HepG2 (cell line): ENCODE measurements at regions not wholly inside any gene's neighbourhood (a gene's known extent, or its start where the extent isn't known, plus 50 kb on each side); places are given as distances from the start of the nearest gene placed in this dataset.

Experiments
- AGO1 ChIP-seq: fragments of 200-400 bp; formaldehyde crosslinking; IDR thresholded peaks from 2 replicates; pipeline ENCODE4 v1.6.1; 2017; ENCODE audit warnings: mild to moderate bottlenecking, low read depth, low read length, moderate library complexity; ENCODE audit not compliant: poor library complexity, severe bottlenecking
- ERF ChIP-seq: IDR thresholded peaks from 2 replicates; pipeline ENCODE4 v1.6.1; 2018; ENCODE audit warnings: missing biosample characterization, missing genetic modification reagents
- MATR3 ChIP-seq: sonication (generic); formaldehyde crosslinking; IDR thresholded peaks from 2 replicates; pipeline ENCODE4 v1.4.0; 2020; ENCODE audit warnings: missing genetic modification reagents
- MAZ ChIP-seq, 2 experiments: sonication (generic) in 1 of 2; formaldehyde crosslinking in 1 of 2; IDR thresholded peaks; 2 replicates each; pipeline versions ENCODE4 v1.5.0 to v1.6.1; 2012 to 2020; ENCODE audit warnings: low read depth in 2 of 2, mild to moderate bottlenecking in 2 of 2, borderline replicate concordance in 1 of 2, improper control_type of control experiment in 1 of 2, low read length in 1 of 2, missing genetic modification reagents in 1 of 2, moderate library complexity in 1 of 2
- NCOA2 ChIP-seq: sonication (generic); formaldehyde crosslinking; IDR thresholded peaks from 2 replicates; pipeline ENCODE4 v1.8.0; 2022; ENCODE audit warnings: inconsistent platforms
- NFE2L2 ChIP-seq: fragments of 150-350 bp; IDR thresholded peaks from 2 replicates; pipeline ENCODE4 v1.6.1; 2014; ENCODE audit warnings: low read length
- NFYB ChIP-seq: sonication (generic); formaldehyde crosslinking; IDR thresholded peaks from 2 replicates; pipeline ENCODE4 v1.4.0; 2020; ENCODE audit warnings: missing genetic modification reagents
- NKX3-1 ChIP-seq: sonication (generic); formaldehyde crosslinking; IDR thresholded peaks from 2 replicates; pipeline ENCODE4 v1.5.0; 2020; ENCODE audit warnings: missing genetic modification reagents
- PAX8 ChIP-seq: sonication (generic); formaldehyde crosslinking; IDR thresholded peaks from 2 replicates; pipeline ENCODE4 v1.8.0; 2022; ENCODE audit warnings: mild to moderate bottlenecking, missing genetic modification reagents, borderline replicate concordance
- TBX3 ChIP-seq: fragments of 450-650 bp; IDR thresholded peaks from 2 replicates; pipeline ENCODE4 v1.6.1; 2017; ENCODE audit warnings: antibody characterized with exemption, mild to moderate bottlenecking, inconsistent platforms, borderline replicate concordance
- TCF7L2 ChIP-seq: IDR thresholded peaks from 2 replicates; pipeline ENCODE4 v1.6.1; 2011; ENCODE audit warnings: mild to moderate bottlenecking, low read depth, low read length, moderate library complexity
- TERF1 ChIP-seq: sonication (generic); formaldehyde crosslinking; IDR thresholded peaks from 2 replicates; pipeline ENCODE4 v1.8.0; 2022; ENCODE audit warnings: mild to moderate bottlenecking, missing genetic modification reagents, moderate library complexity
- THRA ChIP-seq: sonication (generic); formaldehyde crosslinking; IDR thresholded peaks from 2 replicates; pipeline ENCODE4 v1.4.0; 2020; ENCODE audit warnings: missing genetic modification reagents, borderline replicate concordance
- ZFP41 ChIP-seq: sonication (generic); formaldehyde crosslinking; IDR thresholded peaks from 2 replicates; pipeline ENCODE4 v1.4.0; 2020; ENCODE audit warnings: mild to moderate bottlenecking, missing genetic modification reagents, borderline replicate concordance
- ZFX ChIP-seq: sonication (generic); formaldehyde crosslinking; IDR thresholded peaks from 2 replicates; pipeline ENCODE4 v1.4.0; 2020; ENCODE audit warnings: mild to moderate bottlenecking, low read depth, missing genetic modification reagents, moderate library complexity
- ZNF382 ChIP-seq: sonication (generic); formaldehyde crosslinking; IDR thresholded peaks from 2 replicates; pipeline ENCODE4 v1.5.0; 2020; ENCODE audit warnings: missing genetic modification reagents, mild to moderate bottlenecking, borderline replicate concordance
- ZNF597 ChIP-seq: sonication (generic); formaldehyde crosslinking; IDR thresholded peaks from 2 replicates; pipeline ENCODE4 v1.5.0; 2020; ENCODE audit warnings: missing genetic modification reagents
- ZNF83 ChIP-seq: sonication (generic); formaldehyde crosslinking; IDR thresholded peaks from 2 replicates; pipeline ENCODE4 v1.4.0; 2020; ENCODE audit warnings: missing genetic modification reagents, mild to moderate bottlenecking, borderline replicate concordance
- ZSCAN25 ChIP-seq: sonication (generic); formaldehyde crosslinking; IDR thresholded peaks from 2 replicates; pipeline ENCODE4 v1.8.0; 2022; ENCODE audit warnings: mild to moderate bottlenecking, missing genetic modification reagents
- TF ChIP-seq, protein P1 (sequence below): sonication (generic); formaldehyde crosslinking; IDR thresholded peaks from 2 replicates; pipeline ENCODE4 v1.4.0; 2020; ENCODE audit warnings: missing genetic modification reagents
- TF ChIP-seq, protein P2 (sequence below): sonication (generic); formaldehyde crosslinking; IDR thresholded peaks from 2 replicates; pipeline ENCODE4 v1.4.0; 2020; ENCODE audit warnings: mild to moderate bottlenecking, missing genetic modification reagents

DNA sequence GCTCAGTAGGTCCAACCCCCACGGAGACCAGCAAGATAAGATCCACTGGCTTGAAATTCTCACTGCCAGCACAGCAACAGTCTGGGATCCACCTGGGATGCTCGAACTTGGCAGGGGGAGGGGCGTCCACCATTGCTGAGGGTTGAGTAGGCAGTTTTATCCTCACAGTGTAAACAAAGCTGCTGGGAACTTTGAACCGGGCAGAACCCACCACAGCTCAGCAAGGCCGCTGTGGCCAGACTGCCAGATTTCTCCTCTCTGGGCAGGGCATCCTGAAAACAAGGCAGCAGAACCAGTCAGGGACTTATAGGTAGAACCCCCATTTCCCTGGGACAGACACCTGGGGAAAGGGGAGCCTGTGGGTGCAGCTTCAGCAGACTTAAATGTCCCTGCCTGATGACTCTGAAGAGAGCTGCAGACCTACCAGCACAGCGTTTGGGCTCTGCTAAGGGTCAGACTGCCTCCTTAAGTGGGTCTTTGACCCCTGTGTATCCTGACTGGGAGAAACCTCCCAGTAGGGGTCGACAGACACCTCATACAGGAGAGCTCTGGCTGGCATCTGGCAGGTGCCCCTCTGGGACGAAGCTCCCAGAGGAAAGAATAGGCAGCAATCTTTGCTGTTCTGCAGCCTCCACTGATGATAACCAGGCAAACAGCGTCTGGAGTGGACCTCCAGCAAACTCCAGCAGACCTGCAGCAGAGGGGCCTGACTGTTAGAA is 782.4 kb upstream of the EYS start (continued):
- TF ChIP-seq ZFX (CRISPR knock-in tag) (peak; percentile 40; the same call in 1 of the 2 replicates), PAX8 (CRISPR knock-in tag) (no peak), TERF1 (no peak), ERF (CRISPR knock-in tag) (0 out of 2 replicates have a peak, but pooled peaks have one; percentile 31), THRA (CRISPR knock-in tag) (no peak), ZSCAN25 (CRISPR knock-in tag) (no peak), ZFP41 (no peak), ZNF597 (no peak), ZNF382 (CRISPR knock-in tag) (no peak), MAZ (IDR thresholded peaks at IDR 0.05; ENCODE audit: borderline replicate concordance, low read depth, low read length) (no peak), MAZ (CRISPR knock-in tag; IDR thresholded peaks at IDR 0.05; ENCODE audit: low read depth) (0 out of 2 replicates have a peak, but pooled peaks have one; percentile 29), NCOA2 (CRISPR knock-in tag) (peak; percentile 42; the same call in 1 of the 2 replicates), AGO1 (no peak), TBX3 (no peak), TCF7L2 (no peak), NFE2L2 (0 out of 2 replicates have a peak, but pooled peaks have one; percentile 15), MATR3 (CRISPR knock-in tag) (no peak), NKX3-1 (CRISPR knock-in tag) (no peak), NFYB (CRISPR knock-in tag) (no peak), ZNF83 (no peak)
- TF ChIP-seq, protein P1, sequence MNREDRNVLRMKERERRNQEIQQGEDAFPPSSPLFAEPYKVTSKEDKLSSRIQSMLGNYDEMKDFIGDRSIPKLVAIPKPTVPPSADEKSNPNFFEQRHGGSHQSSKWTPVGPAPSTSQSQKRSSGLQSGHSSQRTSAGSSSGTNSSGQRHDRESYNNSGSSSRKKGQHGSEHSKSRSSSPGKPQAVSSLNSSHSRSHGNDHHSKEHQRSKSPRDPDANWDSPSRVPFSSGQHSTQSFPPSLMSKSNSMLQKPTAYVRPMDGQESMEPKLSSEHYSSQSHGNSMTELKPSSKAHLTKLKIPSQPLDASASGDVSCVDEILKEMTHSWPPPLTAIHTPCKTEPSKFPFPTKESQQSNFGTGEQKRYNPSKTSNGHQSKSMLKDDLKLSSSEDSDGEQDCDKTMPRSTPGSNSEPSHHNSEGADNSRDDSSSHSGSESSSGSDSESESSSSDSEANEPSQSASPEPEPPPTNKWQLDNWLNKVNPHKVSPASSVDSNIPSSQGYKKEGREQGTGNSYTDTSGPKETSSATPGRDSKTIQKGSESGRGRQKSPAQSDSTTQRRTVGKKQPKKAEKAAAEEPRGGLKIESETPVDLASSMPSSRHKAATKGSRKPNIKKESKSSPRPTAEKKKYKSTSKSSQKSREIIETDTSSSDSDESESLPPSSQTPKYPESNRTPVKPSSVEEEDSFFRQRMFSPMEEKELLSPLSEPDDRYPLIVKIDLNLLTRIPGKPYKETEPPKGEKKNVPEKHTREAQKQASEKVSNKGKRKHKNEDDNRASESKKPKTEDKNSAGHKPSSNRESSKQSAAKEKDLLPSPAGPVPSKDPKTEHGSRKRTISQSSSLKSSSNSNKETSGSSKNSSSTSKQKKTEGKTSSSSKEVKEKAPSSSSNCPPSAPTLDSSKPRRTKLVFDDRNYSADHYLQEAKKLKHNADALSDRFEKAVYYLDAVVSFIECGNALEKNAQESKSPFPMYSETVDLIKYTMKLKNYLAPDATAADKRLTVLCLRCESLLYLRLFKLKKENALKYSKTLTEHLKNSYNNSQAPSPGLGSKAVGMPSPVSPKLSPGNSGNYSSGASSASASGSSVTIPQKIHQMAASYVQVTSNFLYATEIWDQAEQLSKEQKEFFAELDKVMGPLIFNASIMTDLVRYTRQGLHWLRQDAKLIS (CRISPR knock-in tag), result no peak
- TF ChIP-seq, protein P2, sequence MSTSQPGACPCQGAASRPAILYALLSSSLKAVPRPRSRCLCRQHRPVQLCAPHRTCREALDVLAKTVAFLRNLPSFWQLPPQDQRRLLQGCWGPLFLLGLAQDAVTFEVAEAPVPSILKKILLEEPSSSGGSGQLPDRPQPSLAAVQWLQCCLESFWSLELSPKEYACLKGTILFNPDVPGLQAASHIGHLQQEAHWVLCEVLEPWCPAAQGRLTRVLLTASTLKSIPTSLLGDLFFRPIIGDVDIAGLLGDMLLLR, result no peak
